SJSA1 (cell line): ENCODE measurements at regions not wholly inside any gene's neighbourhood (a gene's known extent, or its start where the extent isn't known, plus 50 kb on each side); places are given as distances from the start of the nearest gene placed in this dataset.
"Not testable (repeated sequence)": the region's sequence is repeated elsewhere in the genome, so short reads cannot be mapped to it uniquely, and the experiment has no call there.

Experiments used
- DNase-seq, 2 experiments: peaks; one replicate each; pipeline ENCODE4 v3.0.0-alpha.2; 2015 to 2020; ENCODE audit warnings: low spot score in 2 of 2, low read depth in 1 of 2
- H3K27ac ChIP-seq: fragments of 250-450 bp; sonication (Bioruptor Pico); 2 replicates; pipeline ENCODE4 v1.5.1; 2020; ENCODE audit warnings: mild to moderate bottlenecking, moderate library complexity
- H3K27me3 ChIP-seq: fragments of 250-450 bp; sonication (Bioruptor Pico); replicated peaks from 2 replicates; pipeline ENCODE4 v1.5.1; 2020; ENCODE audit warnings: mild to moderate bottlenecking, moderate library complexity
- H3K36me3 ChIP-seq: fragments of 250-450 bp; sonication (Bioruptor Pico); 2 replicates; pipeline ENCODE4 v1.5.1; 2020; ENCODE audit warnings: mild to moderate bottlenecking
- H3K4me1 ChIP-seq: fragments of 250-450 bp; sonication (Bioruptor Pico); replicated peaks from 2 replicates; pipeline ENCODE4 v1.6.1; 2021; ENCODE audit warnings: mild to moderate bottlenecking
- H3K4me3 ChIP-seq: fragments of 250-450 bp; sonication (Bioruptor Pico); 2 replicates; pipeline ENCODE4 v1.5.1; 2020; ENCODE audit warnings: mild to moderate bottlenecking
- H3K9me3 ChIP-seq: fragments of 250-450 bp; sonication (Bioruptor Pico); replicated peaks from 2 replicates; pipeline ENCODE4 v1.5.1; 2020; ENCODE audit warnings: mild to moderate bottlenecking

DNA sequence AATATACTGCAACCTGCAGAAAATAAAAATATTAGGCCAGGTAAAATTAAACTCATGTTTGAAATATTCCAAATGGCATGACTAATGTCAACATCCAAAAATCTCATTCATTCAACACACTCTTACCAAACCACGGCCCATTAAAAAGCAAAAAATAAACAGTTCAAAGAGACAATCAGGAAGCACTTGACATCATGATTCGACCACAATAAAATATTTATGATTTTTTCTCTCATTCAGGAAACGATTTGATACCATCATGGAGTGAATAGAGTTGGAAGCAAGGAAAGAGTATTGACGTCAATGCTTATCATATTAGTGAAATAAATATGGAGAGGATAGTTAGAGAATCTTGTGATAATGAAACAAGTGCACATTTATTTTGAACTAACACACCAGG is 354.1 kb downstream of the KCNJ2 start:
- Histone ChIP-seq H3K36me3 (no peaks in the 10 kb centered on the region), H3K27ac (no peak overlapping the region), H3K4me1 (no peaks in the 10 kb centered on the region), H3K9me3 (no peaks in the 10 kb centered on the region), H3K27me3 (no peaks in the 10 kb centered on the region), H3K4me3 (no peak overlapping the region)
- no peak for DNase-seq

DNA sequence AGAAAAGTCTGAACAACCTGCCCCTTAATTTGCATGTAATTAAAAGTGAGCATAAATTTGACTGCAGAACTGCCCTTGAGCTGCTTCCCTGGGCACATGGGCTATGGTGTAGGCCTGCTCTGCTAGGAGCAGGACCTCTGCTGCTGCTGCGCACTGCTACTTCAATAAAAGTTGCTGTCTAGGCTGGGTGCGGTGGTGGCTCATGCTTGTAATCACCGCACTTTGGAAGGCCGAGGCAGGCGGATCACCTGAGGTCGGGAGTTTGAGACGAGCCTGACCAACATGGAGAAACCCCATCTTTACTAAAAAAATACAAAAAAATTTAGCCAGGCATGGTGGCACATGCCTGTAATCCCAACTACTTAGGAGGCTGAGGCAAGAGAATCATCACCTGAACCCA is 355.7 kb downstream of the KCNJ2 start:
- not testable (repeated sequence) for H3K36me3 ChIP-seq, H3K9me3 ChIP-seq, H3K27me3 ChIP-seq, H3K4me1 ChIP-seq, DNase-seq, H3K4me3 ChIP-seq, H3K27ac ChIP-seq

DNA sequence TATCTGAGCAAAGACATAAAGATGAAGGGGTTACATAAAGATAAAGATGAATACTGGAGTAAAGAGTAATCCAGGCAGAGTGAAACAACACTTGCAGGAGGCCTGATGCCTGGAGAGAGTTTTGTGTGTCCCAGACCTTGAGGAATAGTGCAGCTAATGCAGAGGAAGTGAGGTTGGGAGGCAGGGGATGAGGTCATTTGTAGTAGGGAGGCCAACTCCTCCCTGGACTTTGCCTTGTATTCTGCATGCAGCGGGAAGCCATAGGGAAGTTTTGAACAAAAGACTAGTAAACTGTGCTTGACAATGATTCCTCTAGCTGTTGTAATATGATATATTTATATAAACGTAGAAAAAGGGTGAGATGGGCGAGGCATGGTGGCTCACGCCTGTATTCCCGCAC is 356.6 kb downstream of the KCNJ2 start:
- H3K4me1 ChIP-seq = no peaks in the 10 kb centered on the region
- H3K27me3 ChIP-seq = no peaks in the 10 kb centered on the region
- no peak overlapping the region for H3K27ac ChIP-seq
- DNase-seq = no peak
- no peak overlapping the region for H3K4me3 ChIP-seq
- H3K36me3 ChIP-seq = no peaks in the 10 kb centered on the region
- no peaks in the 10 kb centered on the region; the same call in 1 of the 2 replicates for H3K9me3 ChIP-seq

DNA sequence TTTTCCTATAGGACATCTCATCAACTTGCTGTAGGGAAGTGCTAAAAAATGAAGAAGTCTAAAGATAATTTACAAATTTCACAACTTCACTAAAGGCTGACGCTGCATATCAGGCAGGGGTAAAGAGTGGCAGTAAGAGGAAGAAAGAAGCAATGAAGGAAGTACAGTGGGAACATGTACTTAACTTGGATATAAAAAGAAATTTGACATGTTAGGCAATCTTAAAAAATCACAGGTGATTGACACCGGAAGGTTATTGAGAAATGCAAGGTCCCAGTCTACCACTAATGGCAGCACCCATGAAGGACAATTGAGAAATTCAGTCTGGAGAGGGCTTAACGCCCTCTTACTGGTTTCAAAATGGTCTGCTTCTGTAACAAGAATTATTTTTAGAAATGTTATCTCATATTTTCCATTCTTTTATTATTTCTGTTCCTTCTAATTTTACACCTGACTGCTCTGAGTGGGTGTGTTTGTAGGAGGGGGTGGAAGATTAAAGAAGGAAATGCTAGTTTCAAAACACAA is 358.1 kb downstream of the KCNJ2 start:
- no peak overlapping the region for H3K4me3 ChIP-seq
- H3K36me3 ChIP-seq = no peaks in the 10 kb centered on the region
- no peak overlapping the region for H3K27ac ChIP-seq
- DNase-seq = no peak
- no peaks in the 10 kb centered on the region for H3K27me3 ChIP-seq
- no peaks in the 10 kb centered on the region; the same call in 1 of the 2 replicates for H3K9me3 ChIP-seq
- no peaks in the 10 kb centered on the region for H3K4me1 ChIP-seq

DNA sequence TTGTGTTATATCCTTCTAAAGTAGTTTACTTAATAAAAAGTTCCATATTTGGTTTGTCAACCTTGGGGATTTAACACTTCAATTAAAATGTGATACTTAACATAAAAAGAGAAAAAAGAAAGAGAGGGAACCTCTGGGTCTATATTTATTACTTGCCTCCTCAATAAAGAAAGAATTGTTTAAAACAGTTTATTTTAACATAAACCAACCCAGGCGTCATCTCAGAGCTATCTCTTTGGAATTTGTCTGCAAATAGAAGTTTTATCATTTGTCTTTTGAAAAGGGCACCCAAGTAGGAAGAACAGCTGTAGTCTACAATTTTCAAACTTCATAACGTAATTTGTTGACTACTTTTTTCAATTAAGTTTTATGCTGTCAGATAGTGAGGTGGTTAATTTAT is 364.1 kb downstream of the KCNJ2 start:
- Histone ChIP-seq H3K27ac (no peak overlapping the region), H3K36me3 (no peaks in the 10 kb centered on the region), H3K9me3 (no peaks in the 10 kb centered on the region; the same call in 1 of the 2 replicates), H3K4me3 (no peak overlapping the region), H3K27me3 (no peaks in the 10 kb centered on the region), H3K4me1 (no peaks in the 10 kb centered on the region)
- no peak for DNase-seq

DNA sequence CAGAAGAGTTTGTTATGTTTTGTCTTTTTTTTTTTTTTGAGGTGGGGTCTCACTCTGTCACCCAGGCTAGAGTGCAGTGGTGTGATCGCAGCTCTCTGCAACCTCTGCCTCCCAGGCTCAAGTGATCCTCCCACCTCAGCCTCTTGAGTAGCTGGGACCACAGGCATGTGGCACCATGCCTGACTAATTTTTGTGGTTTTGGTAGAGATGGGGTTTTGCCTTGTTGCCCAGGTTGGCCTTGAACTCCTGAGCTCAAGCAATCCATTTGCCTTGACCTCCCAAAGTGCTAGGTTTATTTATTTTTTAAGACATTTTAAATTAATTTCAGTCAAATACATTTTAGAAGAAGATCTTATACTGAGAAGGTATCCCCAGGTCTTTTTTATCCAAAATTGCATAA is 366.7 kb downstream of the KCNJ2 start:
- H3K9me3 ChIP-seq = no peaks in the 10 kb centered on the region
- H3K27me3 ChIP-seq = no peaks in the 10 kb centered on the region
- H3K36me3 ChIP-seq = no peaks in the 10 kb centered on the region
- H3K4me1 ChIP-seq = no peaks in the 10 kb centered on the region
- no peak overlapping the region for H3K4me3 ChIP-seq
- no peak overlapping the region for H3K27ac ChIP-seq
- DNase-seq = no peak

- Histone ChIP-seq H3K9me3 (0 out of 2 replicates have a peak, but pooled peaks cover 5% of the 10 kb centered on the region), H3K4me3 (no peak overlapping the region), H3K27ac (no peak overlapping the region), H3K36me3 (no peaks in the 10 kb centered on the region), H3K4me1 (no peaks in the 10 kb centered on the region), H3K27me3 (no peaks in the 10 kb centered on the region)
- DNase-seq = no peak
Measured at GRCh38 chr17:70539132-70539924, 370.0 kb downstream of the KCNJ2 start.

- Histone ChIP-seq H3K4me1 (no peaks in the 10 kb centered on the region), H3K36me3 (no peaks in the 10 kb centered on the region), H3K4me3 (no peak overlapping the region), H3K9me3 (0 out of 2 replicates have a peak, but pooled peaks cover 5% of the 10 kb centered on the region), H3K27ac (no peak overlapping the region), H3K27me3 (no peaks in the 10 kb centered on the region)
- DNase-seq = no peak
Measured at GRCh38 chr17:70542876-70543275, 373.5 kb downstream of the KCNJ2 start.

GRCh38 chr17:70544317-70544716 is 375.0 kb downstream of the KCNJ2 start:
- no peak overlapping the region for H3K4me3 ChIP-seq
- no peak for DNase-seq
- no peaks in the 10 kb centered on the region for H3K36me3 ChIP-seq

GRCh38 chr17:70552230-70552981 is 383.1 kb downstream of the KCNJ2 start:
- Histone ChIP-seq H3K4me1 (no peaks in the 10 kb centered on the region), H3K27me3 (no peaks in the 10 kb centered on the region), H3K4me3 (no peak overlapping the region), H3K9me3 (no peaks in the 10 kb centered on the region; the same call in 1 of the 2 replicates), H3K27ac (no peak overlapping the region), H3K36me3 (no peaks in the 10 kb centered on the region)
- peak in 1 of 2 experiments; percentile 39 for DNase-seq

More at GRCh38 chr17:70544317-70544716, 375.0 kb downstream of the KCNJ2 start:
- Histone ChIP-seq H3K27ac (no peak overlapping the region), H3K9me3 (0 out of 2 replicates have a peak, but pooled peaks cover 5% of the 10 kb centered on the region), H3K4me1 (no peaks in the 10 kb centered on the region), H3K27me3 (no peaks in the 10 kb centered on the region)

DNA sequence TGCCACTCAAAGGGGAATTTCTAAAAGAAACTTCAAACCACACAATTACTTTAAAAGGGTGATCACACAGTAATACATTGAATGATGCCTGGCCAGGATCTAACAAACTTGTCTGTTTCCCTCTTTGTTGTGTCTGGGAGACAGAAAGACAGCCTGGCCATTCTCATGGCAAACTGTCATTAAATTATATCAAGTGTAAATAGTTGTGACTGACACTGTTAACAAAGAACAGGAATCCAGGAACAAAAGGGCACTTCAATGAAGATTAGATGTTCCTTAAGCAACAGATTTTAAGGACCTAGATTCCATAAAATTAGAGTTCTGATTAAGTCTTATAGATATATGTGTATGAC is 383.6 kb downstream of the KCNJ2 start:
- H3K4me3 ChIP-seq = no peak overlapping the region
- no peaks in the 10 kb centered on the region for H3K4me1 ChIP-seq
- H3K27me3 ChIP-seq = no peaks in the 10 kb centered on the region
- no peaks in the 10 kb centered on the region; the same call in 1 of the 2 replicates for H3K9me3 ChIP-seq
- H3K36me3 ChIP-seq = no peaks in the 10 kb centered on the region
- DNase-seq = no peak
- H3K27ac ChIP-seq = no peak overlapping the region

GRCh38 chr17:70555723-70556122 is 386.4 kb downstream of the KCNJ2 start:
- DNase-seq = no peak
- no peaks in the 10 kb centered on the region for H3K4me1 ChIP-seq
- H3K27me3 ChIP-seq = no peaks in the 10 kb centered on the region
- H3K36me3 ChIP-seq = no peaks in the 10 kb centered on the region
- H3K4me3 ChIP-seq = no peak overlapping the region
- no peak overlapping the region for H3K27ac ChIP-seq
- no peaks in the 10 kb centered on the region; the same call in 1 of the 2 replicates for H3K9me3 ChIP-seq

DNA sequence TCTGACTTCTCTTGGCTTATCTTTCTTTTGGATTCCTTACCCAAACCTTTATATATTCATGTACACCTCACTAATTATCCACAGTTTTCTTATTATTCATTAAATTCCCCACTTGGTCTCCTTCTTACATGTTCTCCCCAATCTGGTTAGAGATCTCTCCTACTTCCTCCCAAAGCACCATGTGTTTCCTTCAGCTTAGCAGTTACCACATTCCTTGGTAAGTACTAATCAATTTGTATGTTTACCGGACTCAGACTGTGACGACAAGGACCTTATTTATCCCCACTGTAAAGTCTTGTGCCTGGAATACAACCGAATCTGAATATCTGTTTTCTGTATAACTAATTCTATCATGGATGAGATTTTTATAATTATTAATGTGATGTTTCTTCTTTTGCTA is 389.5 kb downstream of the KCNJ2 start:
- Histone ChIP-seq H3K36me3 (no peaks in the 10 kb centered on the region), H3K27ac (no peak overlapping the region), H3K4me3 (no peak overlapping the region), H3K4me1 (no peaks in the 10 kb centered on the region), H3K9me3 (no peaks in the 10 kb centered on the region; the same call in 1 of the 2 replicates), H3K27me3 (no peaks in the 10 kb centered on the region)
- no peak for DNase-seq

- DNase-seq = no peak
- H3K9me3 ChIP-seq = no peaks in the 10 kb centered on the region; the same call in 1 of the 2 replicates
- H3K27ac ChIP-seq = no peak overlapping the region
- H3K27me3 ChIP-seq = no peaks in the 10 kb centered on the region
- H3K4me3 ChIP-seq = no peak overlapping the region
- H3K36me3 ChIP-seq = no peaks in the 10 kb centered on the region
- H3K4me1 ChIP-seq = no peaks in the 10 kb centered on the region
Measured at GRCh38 chr17:70560471-70560870, 391.1 kb downstream of the KCNJ2 start.
